ENCODE measurements at regions not wholly inside any gene's neighbourhood (a gene's known extent, or its start where the extent isn't known, plus 50 kb on each side); places are given as distances from the start of the nearest gene placed in this dataset.

GRCh38 chr4:17313194-17313593 is 198.7 kb downstream of the QDPR start:
- no peak for TF ChIP-seq YY1 (IDR thresholded peaks at IDR 0.05; ENCODE audit: insufficient read depth, insufficient read length)
- no peak for TF ChIP-seq ZNF274 (IDR thresholded peaks at IDR 0.05; ENCODE audit: low read depth, low read length)
- TF ChIP-seq SUZ12 (IDR thresholded peaks at IDR 0.05; ENCODE audit: extremely low read depth, insufficient read depth, insufficient read length): no peak
